ENCODE measurements at regions not wholly inside any gene's neighbourhood (a gene's known extent, or its start where the extent isn't known, plus 50 kb on each side); places are given as distances from the start of the nearest gene placed in this dataset.

DNA sequence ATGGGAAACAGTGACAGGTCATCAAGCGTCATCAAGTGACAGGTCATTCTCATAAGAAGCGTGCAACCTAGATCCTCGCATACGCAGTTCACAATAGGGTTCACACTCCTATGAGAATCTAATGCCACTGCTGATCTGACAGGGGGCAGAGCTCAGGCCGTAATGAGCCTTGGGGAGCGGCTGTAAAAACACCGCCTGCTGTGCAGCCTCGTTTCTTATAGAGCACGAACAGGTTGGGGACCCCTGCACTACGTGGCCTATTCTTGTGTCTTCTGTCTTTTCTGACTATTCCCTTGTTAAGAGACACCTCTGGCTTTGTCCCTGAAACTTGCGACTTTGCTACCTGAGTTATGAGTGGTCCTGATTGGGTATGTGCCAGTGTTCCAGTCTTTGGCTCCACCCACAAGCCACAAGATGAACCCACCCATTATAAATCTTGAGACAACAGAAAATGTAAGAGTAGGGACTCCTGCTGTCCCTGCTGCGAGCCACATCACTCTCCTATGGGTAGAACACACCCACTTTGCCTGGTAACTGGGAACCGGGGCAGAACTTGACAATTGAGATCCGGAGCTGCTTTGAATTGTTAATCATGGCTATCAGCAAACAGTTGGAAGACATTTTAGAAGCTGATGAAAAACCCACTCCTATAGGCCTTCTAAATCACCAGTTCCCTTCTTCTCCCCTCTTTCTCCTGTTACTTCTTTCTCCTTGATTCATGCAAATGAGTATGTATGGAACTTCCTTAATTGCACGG is 55.8 kb upstream of the EXOC4 start:
- TF ChIP-seq, protein P1, sequence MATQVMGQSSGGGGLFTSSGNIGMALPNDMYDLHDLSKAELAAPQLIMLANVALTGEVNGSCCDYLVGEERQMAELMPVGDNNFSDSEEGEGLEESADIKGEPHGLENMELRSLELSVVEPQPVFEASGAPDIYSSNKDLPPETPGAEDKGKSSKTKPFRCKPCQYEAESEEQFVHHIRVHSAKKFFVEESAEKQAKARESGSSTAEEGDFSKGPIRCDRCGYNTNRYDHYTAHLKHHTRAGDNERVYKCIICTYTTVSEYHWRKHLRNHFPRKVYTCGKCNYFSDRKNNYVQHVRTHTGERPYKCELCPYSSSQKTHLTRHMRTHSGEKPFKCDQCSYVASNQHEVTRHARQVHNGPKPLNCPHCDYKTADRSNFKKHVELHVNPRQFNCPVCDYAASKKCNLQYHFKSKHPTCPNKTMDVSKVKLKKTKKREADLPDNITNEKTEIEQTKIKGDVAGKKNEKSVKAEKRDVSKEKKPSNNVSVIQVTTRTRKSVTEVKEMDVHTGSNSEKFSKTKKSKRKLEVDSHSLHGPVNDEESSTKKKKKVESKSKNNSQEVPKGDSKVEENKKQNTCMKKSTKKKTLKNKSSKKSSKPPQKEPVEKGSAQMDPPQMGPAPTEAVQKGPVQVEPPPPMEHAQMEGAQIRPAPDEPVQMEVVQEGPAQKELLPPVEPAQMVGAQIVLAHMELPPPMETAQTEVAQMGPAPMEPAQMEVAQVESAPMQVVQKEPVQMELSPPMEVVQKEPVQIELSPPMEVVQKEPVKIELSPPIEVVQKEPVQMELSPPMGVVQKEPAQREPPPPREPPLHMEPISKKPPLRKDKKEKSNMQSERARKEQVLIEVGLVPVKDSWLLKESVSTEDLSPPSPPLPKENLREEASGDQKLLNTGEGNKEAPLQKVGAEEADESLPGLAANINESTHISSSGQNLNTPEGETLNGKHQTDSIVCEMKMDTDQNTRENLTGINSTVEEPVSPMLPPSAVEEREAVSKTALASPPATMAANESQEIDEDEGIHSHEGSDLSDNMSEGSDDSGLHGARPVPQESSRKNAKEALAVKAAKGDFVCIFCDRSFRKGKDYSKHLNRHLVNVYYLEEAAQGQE (IDR thresholded peaks at IDR 0.05; ENCODE audit: borderline replicate concordance) = no peak
- TF ChIP-seq, protein P2, sequence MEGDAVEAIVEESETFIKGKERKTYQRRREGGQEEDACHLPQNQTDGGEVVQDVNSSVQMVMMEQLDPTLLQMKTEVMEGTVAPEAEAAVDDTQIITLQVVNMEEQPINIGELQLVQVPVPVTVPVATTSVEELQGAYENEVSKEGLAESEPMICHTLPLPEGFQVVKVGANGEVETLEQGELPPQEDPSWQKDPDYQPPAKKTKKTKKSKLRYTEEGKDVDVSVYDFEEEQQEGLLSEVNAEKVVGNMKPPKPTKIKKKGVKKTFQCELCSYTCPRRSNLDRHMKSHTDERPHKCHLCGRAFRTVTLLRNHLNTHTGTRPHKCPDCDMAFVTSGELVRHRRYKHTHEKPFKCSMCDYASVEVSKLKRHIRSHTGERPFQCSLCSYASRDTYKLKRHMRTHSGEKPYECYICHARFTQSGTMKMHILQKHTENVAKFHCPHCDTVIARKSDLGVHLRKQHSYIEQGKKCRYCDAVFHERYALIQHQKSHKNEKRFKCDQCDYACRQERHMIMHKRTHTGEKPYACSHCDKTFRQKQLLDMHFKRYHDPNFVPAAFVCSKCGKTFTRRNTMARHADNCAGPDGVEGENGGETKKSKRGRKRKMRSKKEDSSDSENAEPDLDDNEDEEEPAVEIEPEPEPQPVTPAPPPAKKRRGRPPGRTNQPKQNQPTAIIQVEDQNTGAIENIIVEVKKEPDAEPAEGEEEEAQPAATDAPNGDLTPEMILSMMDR (IDR thresholded peaks at IDR 0.05; ENCODE audit: poor library complexity, severe bottlenecking) = no peak
- TF ChIP-seq EP300 (conservative IDR thresholded peaks at IDR 0.05; ENCODE audit: poor library complexity, severe bottlenecking) (peak; percentile 28), SMC3 (conservative IDR thresholded peaks at IDR 0.05; ENCODE audit: poor library complexity) (no peak), EZH2 (IDR thresholded peaks at IDR 0.05; ENCODE audit: borderline replicate concordance, insufficient read depth, low read length, poor library complexity, severe bottlenecking) (no peak), TAF1 (IDR thresholded peaks at IDR 0.05; ENCODE audit: low read depth) (no peak), POLR2AphosphoS5 (IDR thresholded peaks at IDR 0.05) (no peak), RAD21 (conservative IDR thresholded peaks at IDR 0.05) (no peak)

All from neural cell (in vitro differentiated cells).